ENCODE measurements at regions not wholly inside any gene's neighbourhood (a gene's known extent, or its start where the extent isn't known, plus 50 kb on each side); places are given as distances from the start of the nearest gene placed in this dataset.

DNA sequence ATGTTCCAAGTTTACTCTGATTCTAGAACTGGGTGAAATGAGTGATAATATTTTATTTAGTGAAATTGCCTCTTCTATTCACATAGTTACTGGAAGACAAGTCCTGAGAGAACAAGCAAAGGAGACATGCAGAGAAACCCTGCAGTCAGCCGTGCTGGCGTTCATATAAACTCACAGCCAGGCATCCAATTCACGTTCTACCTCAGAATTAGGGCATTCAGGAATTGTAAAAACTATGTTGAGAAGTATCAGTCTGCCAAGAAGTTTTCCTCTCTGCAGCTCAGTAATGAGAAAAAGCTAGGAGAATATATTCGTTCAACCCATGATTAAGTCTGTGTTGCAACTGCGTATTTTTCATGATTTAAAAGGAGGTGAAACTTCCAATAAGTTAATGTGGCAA, 156.2 kb upstream of the DSEL start:
- DNase-seq (ENCODE audit: low spot score) = no peak
- no peak overlapping the region for H3K27ac Mint-ChIP-seq (ENCODE audit: unreplicated experiment)

DNA sequence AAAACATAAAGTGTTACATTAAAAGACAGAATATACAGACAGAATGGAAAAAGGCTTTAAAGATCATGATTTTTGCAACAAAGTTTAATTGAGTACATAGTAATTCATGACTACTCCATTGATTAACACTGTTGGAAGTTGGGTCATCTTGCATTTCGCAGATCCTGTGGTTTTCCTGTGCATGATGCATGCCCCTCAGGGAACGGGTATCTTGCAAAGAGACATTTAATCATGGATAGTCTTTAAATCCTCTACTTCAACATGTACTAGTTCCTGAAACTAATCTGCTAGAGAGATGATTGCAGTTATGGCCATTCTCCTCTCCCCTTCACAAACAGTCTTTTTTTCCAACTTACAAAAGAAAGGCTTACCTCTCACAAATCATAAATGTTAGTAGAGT, 155.6 kb upstream of the DSEL start:
- Mint-ChIP-seq H3K27ac (ENCODE audit: unreplicated experiment) (no peak overlapping the region), H3K36me3 (ENCODE audit: low read depth, unreplicated experiment) (no peaks in the 10 kb centered on the region), H3K4me3 (ENCODE audit: unreplicated experiment) (no peak overlapping the region), H3K4me1 (ENCODE audit: unreplicated experiment) (no peaks in the 10 kb centered on the region), H3K27me3 (ENCODE audit: unreplicated experiment) (no peaks in the 10 kb centered on the region), H3K9me3 (ENCODE audit: unreplicated experiment) (no peaks in the 10 kb centered on the region)
- DNase-seq (ENCODE audit: low spot score) = no peak
- TF ChIP-seq, protein P1, sequence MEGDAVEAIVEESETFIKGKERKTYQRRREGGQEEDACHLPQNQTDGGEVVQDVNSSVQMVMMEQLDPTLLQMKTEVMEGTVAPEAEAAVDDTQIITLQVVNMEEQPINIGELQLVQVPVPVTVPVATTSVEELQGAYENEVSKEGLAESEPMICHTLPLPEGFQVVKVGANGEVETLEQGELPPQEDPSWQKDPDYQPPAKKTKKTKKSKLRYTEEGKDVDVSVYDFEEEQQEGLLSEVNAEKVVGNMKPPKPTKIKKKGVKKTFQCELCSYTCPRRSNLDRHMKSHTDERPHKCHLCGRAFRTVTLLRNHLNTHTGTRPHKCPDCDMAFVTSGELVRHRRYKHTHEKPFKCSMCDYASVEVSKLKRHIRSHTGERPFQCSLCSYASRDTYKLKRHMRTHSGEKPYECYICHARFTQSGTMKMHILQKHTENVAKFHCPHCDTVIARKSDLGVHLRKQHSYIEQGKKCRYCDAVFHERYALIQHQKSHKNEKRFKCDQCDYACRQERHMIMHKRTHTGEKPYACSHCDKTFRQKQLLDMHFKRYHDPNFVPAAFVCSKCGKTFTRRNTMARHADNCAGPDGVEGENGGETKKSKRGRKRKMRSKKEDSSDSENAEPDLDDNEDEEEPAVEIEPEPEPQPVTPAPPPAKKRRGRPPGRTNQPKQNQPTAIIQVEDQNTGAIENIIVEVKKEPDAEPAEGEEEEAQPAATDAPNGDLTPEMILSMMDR (IDR thresholded peaks at IDR 0.05; ENCODE audit: unreplicated experiment) = no peak

More for the DNA sequence above, 156.2 kb upstream of the DSEL start:
- H3K27me3 Mint-ChIP-seq (ENCODE audit: unreplicated experiment) = no peaks in the 10 kb centered on the region
- H3K9me3 Mint-ChIP-seq (ENCODE audit: unreplicated experiment) = no peaks in the 10 kb centered on the region
- H3K4me1 Mint-ChIP-seq (ENCODE audit: unreplicated experiment) = no peaks in the 10 kb centered on the region
- H3K36me3 Mint-ChIP-seq (ENCODE audit: low read depth, unreplicated experiment) = no peaks in the 10 kb centered on the region
- H3K4me3 Mint-ChIP-seq (ENCODE audit: unreplicated experiment) = no peak overlapping the region
- TF ChIP-seq, protein P1 (IDR thresholded peaks at IDR 0.05; ENCODE audit: unreplicated experiment) = no peak

DNA sequence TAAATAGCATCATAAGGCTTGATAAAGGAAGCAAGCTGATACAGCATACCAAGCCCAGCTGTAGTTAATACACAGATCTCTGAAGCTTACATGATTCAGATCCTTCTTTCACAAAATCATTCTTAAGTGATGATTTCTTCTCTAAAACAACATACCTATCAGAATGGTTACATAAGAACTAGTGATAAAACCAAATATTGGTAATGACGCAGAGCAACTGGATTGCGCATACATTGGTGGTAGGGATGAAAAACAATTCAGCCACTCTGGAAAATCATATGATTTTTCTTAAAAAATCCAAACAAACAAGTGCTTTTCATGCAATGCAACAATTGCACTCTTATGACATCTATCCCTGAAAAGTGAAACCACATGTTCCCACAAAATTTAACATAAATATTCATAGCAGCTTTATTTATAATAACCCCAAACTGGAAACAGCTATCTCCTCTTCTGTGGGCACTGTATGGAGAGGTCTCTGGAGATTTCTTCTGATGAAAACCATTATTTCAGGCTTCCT, 153.6 kb upstream of the DSEL start:
- Mint-ChIP-seq H3K9me3 (ENCODE audit: unreplicated experiment) (no peaks in the 10 kb centered on the region), H3K4me1 (ENCODE audit: unreplicated experiment) (no peaks in the 10 kb centered on the region), H3K36me3 (ENCODE audit: low read depth, unreplicated experiment) (no peaks in the 10 kb centered on the region), H3K4me3 (ENCODE audit: unreplicated experiment) (no peak overlapping the region), H3K27me3 (ENCODE audit: unreplicated experiment) (no peaks in the 10 kb centered on the region), H3K27ac (ENCODE audit: unreplicated experiment) (no peak overlapping the region)
- TF ChIP-seq, protein P1 (IDR thresholded peaks at IDR 0.05; ENCODE audit: unreplicated experiment) = no peak
- DNase-seq (ENCODE audit: low spot score) = no peak

DNA sequence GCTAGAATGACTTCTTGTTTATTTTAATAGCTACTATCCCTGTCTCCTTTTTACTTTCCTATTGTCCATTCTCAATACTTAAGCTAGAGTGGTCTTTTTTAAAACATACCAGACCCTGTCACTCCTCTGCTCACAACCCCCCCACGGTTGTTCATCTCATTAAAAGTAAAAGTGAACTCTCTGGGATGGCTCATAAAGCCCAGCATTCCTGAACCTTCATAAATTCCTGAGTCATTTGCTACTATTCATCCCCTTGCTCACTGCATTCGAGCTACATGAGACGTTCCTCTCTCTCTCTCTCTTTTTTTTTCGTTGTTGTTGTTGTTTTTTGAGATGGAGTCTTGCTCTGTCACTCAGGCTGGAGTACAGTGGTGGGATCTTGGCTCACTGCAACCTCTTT, 148.7 kb upstream of the DSEL start:
- TF ChIP-seq, protein P1 (IDR thresholded peaks at IDR 0.05; ENCODE audit: unreplicated experiment) = no peak
- Mint-ChIP-seq H3K4me1 (ENCODE audit: unreplicated experiment) (no peaks in the 10 kb centered on the region), H3K27ac (ENCODE audit: unreplicated experiment) (no peak overlapping the region), H3K36me3 (ENCODE audit: low read depth, unreplicated experiment) (no peaks in the 10 kb centered on the region), H3K9me3 (ENCODE audit: unreplicated experiment) (no peaks in the 10 kb centered on the region), H3K4me3 (ENCODE audit: unreplicated experiment) (no peak overlapping the region), H3K27me3 (ENCODE audit: unreplicated experiment) (no peaks in the 10 kb centered on the region)
- no peak for DNase-seq (ENCODE audit: low spot score)

DNA sequence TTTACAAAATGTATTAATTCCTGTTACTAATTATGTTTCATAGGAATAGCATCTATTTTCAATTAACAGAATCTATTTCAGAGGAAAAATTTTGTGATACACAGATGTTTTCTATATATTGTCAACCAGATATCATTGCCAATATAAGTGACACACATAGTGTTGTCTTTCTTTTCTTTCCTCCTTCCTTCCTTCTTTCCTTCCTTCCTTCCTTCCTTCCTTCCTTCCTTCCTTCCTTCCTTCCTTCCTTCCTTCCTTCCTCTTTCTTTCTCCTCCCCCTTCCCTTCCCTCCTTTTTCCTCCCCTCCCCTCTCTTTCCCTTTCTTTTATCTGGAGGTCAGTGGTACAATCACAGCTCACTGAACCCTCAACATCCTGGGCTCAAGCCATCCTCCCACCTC, 146.5 kb upstream of the DSEL start:
- Mint-ChIP-seq H3K4me1 (ENCODE audit: unreplicated experiment) (no peaks in the 10 kb centered on the region), H3K9me3 (ENCODE audit: unreplicated experiment) (no peaks in the 10 kb centered on the region), H3K36me3 (ENCODE audit: low read depth, unreplicated experiment) (no peaks in the 10 kb centered on the region), H3K27ac (ENCODE audit: unreplicated experiment) (no peak overlapping the region), H3K4me3 (ENCODE audit: unreplicated experiment) (no peak overlapping the region), H3K27me3 (ENCODE audit: unreplicated experiment) (no peaks in the 10 kb centered on the region)
- no peak for DNase-seq (ENCODE audit: low spot score)
- TF ChIP-seq, protein P1 (IDR thresholded peaks at IDR 0.05; ENCODE audit: unreplicated experiment) = no peak
